ENCODE measurements at regions not wholly inside any gene's neighbourhood (a gene's known extent, or its start where the extent isn't known, plus 50 kb on each side); places are given as distances from the start of the nearest gene placed in this dataset.

GRCh38 chr2:207449642-207450165 is 80.1 kb upstream of the CREB1 start:
- Histone ChIP-seq H3K79me2 (no peaks in the 10 kb centered on the region), H3K36me3 (ENCODE audit: control insufficient read depth, insufficient read depth, low read length) (no peaks in the 10 kb centered on the region), H3K9ac (no peak overlapping the region), H3K4me3 (ENCODE audit: low read depth, low read length) (no peak overlapping the region), H3K27me3 (ENCODE audit: control insufficient read depth, insufficient read depth, low read length) (no peaks in the 10 kb centered on the region), H3K4me2 (ENCODE audit: low read length) (no peak overlapping the region), H2AFZ (no peak overlapping the region), H3K9me3 (ENCODE audit: control insufficient read depth, low read length) (no peaks in the 10 kb centered on the region), H3K4me1 (no peaks in the 10 kb centered on the region), H3K27ac (no peak overlapping the region)
- no peak for TF ChIP-seq CTCF (IDR thresholded peaks at IDR 0.05)

- no peak for TF ChIP-seq CTCF (IDR thresholded peaks at IDR 0.05)
- Histone ChIP-seq H3K9me3 (ENCODE audit: control insufficient read depth, low read length) (no peaks in the 10 kb centered on the region), H3K4me1 (no peaks in the 10 kb centered on the region), H3K79me2 (no peaks in the 10 kb centered on the region), H3K9ac (no peak overlapping the region), H3K4me3 (ENCODE audit: low read depth, low read length) (no peak overlapping the region), H3K36me3 (ENCODE audit: control insufficient read depth, insufficient read depth, low read length) (no peaks in the 10 kb centered on the region), H3K27me3 (ENCODE audit: control insufficient read depth, insufficient read depth, low read length) (no peaks in the 10 kb centered on the region), H2AFZ (no peak overlapping the region), H3K27ac (no peak overlapping the region), H3K4me2 (ENCODE audit: low read length) (no peak overlapping the region)
Measured at GRCh38 chr2:207450186-207450585, 79.6 kb upstream of the CREB1 start.

- TF ChIP-seq CTCF (IDR thresholded peaks at IDR 0.05) = no peak
- no peaks in the 10 kb centered on the region for H3K79me2 ChIP-seq
- H3K4me3 ChIP-seq (ENCODE audit: low read depth, low read length) = no peak overlapping the region
- H3K4me2 ChIP-seq (ENCODE audit: low read length) = no peak overlapping the region
- no peak overlapping the region for H3K9ac ChIP-seq
- no peaks in the 10 kb centered on the region for H3K36me3 ChIP-seq (ENCODE audit: control insufficient read depth, insufficient read depth, low read length)
- no peaks in the 10 kb centered on the region for H3K27me3 ChIP-seq (ENCODE audit: control insufficient read depth, insufficient read depth, low read length)
- no peaks in the 10 kb centered on the region for H3K9me3 ChIP-seq (ENCODE audit: control insufficient read depth, low read length)
- no peak overlapping the region for H3K27ac ChIP-seq
- no peak overlapping the region for H2AFZ ChIP-seq
- H3K4me1 ChIP-seq = no peaks in the 10 kb centered on the region
Measured at GRCh38 chr2:207458582-207458981, 71.2 kb upstream of the CREB1 start.

- no peaks in the 10 kb centered on the region for H3K36me3 ChIP-seq (ENCODE audit: control insufficient read depth, insufficient read depth, low read length)
- H3K4me3 ChIP-seq (ENCODE audit: low read depth, low read length) = no peak overlapping the region
- H2AFZ ChIP-seq = no peak overlapping the region
- H3K9me3 ChIP-seq (ENCODE audit: control insufficient read depth, low read length) = no peaks in the 10 kb centered on the region
- no peaks in the 10 kb centered on the region for H3K4me1 ChIP-seq
- no peak overlapping the region for H3K27ac ChIP-seq
- TF ChIP-seq CTCF (IDR thresholded peaks at IDR 0.05) = no peak
- H3K4me2 ChIP-seq (ENCODE audit: low read length) = no peak overlapping the region
- H3K79me2 ChIP-seq = no peaks in the 10 kb centered on the region
- H3K9ac ChIP-seq = no peak overlapping the region
- no peaks in the 10 kb centered on the region for H3K27me3 ChIP-seq (ENCODE audit: control insufficient read depth, insufficient read depth, low read length)
Measured at GRCh38 chr2:207459990-207460757, 69.6 kb upstream of the CREB1 start.

- H3K27ac ChIP-seq = no peak overlapping the region
Measured at GRCh38 chr2:207463433-207463832, 66.3 kb upstream of the CREB1 start.

More at GRCh38 chr2:207463433-207463832, 66.3 kb upstream of the CREB1 start:
- H3K9ac ChIP-seq = no peak overlapping the region
- H3K27me3 ChIP-seq (ENCODE audit: control insufficient read depth, insufficient read depth, low read length) = no peaks in the 10 kb centered on the region
- no peak overlapping the region for H3K4me3 ChIP-seq (ENCODE audit: low read depth, low read length)
- TF ChIP-seq CTCF (IDR thresholded peaks at IDR 0.05) = no peak
- no peak overlapping the region for H3K4me2 ChIP-seq (ENCODE audit: low read length)
- H3K36me3 ChIP-seq (ENCODE audit: control insufficient read depth, insufficient read depth, low read length) = no peaks in the 10 kb centered on the region
- no peaks in the 10 kb centered on the region for H3K4me1 ChIP-seq
- no peaks in the 10 kb centered on the region for H3K79me2 ChIP-seq
- no peak overlapping the region for H2AFZ ChIP-seq
- H3K9me3 ChIP-seq (ENCODE audit: control insufficient read depth, low read length) = no peaks in the 10 kb centered on the region

Measured in parathyroid adenoma (tissue), 2 donors.